SK-N-SH (cell line): ENCODE measurements at regions not wholly inside any gene's neighbourhood (a gene's known extent, or its start where the extent isn't known, plus 50 kb on each side); places are given as distances from the start of the nearest gene placed in this dataset.

Experiments
- CTCF ChIA-PET: fragments of 300-600, 350-600 bp; formaldehyde crosslinking; extraction: SDS; loops from one replicate; lab custom pipeline; 2021; lab: Yijun Ruan, JAX
- POLR2A ChIA-PET: fragments of 350-600 bp; sonication (Branson Sonifier 250); formaldehyde crosslinking; extraction: SDS; loops from one replicate; lab custom pipeline; 2020; ENCODE audit warnings: antibody characterized with exemption, inconsistent platforms; lab: Yijun Ruan, JAX
- DNase-seq: peaks from one replicate; pipeline ENCODE4 v3.0.0; 2012
- H2AFZ ChIP-seq: fragments of 200-600 bp; sonication (generic); 2 replicates; pipeline ENCODE4 v1.8.1; 2016; ENCODE audit warnings: antibody characterized with exemption, mild to moderate bottlenecking, low read depth
- H3F3A ChIP-seq: fragments of 200-600 bp; sonication (generic); replicated peaks from 2 replicates; pipeline ENCODE3; 2016; ENCODE audit warnings: antibody characterized with exemption, mild to moderate bottlenecking; ENCODE audit not compliant: insufficient read depth
- H3K27ac ChIP-seq, 2 experiments: fragments of 200-500 bp in 1 of 2; fragments of 200-600 bp in 1 of 2; sonication (Bioruptor generic) in 1 of 2; sonication (generic), shearing (Covaris generic) in 1 of 2; 2 replicates each; pipeline versions ENCODE4 v1.5.1 to v1.6.1; 2014 to 2016; ENCODE audit warnings: low read depth in 2 of 2, inconsistent platforms in 1 of 2, low read length in 1 of 2, mild to moderate bottlenecking in 1 of 2, mixed read lengths in 1 of 2
- H3K27me3 ChIP-seq: fragments of 200-600 bp; sonication (generic), shearing (Covaris generic); 2 replicates; pipeline ENCODE4 v1.6.1; 2016; ENCODE audit warnings: mixed run types; ENCODE audit not compliant: insufficient read depth
- H3K36me3 ChIP-seq, 2 experiments: fragments of 200-500 bp in 1 of 2; fragments of 200-600 bp in 1 of 2; sonication (Bioruptor generic) in 1 of 2; sonication (generic) in 1 of 2; replicated peaks in 1 of 2; 2 replicates each; pipeline versions ENCODE3 to v1.5.1; 2014 to 2016; ENCODE audit warnings: low read length in 1 of 2, mild to moderate bottlenecking in 1 of 2; ENCODE audit not compliant: insufficient read depth in 2 of 2, control insufficient read depth in 1 of 2
- H3K4me1 ChIP-seq, 2 experiments: fragments of 200-500 bp in 1 of 2; fragments of 200-600 bp in 1 of 2; sonication (Bioruptor generic) in 1 of 2; sonication (generic), shearing (Covaris generic) in 1 of 2; 2 replicates each; pipeline versions ENCODE4 v1.5.1 to v1.6.1; 2014 to 2016; ENCODE audit warnings: low read depth in 1 of 2, low read length in 1 of 2, mixed run types in 1 of 2; ENCODE audit not compliant: insufficient read depth in 2 of 2, control insufficient read depth in 1 of 2
- H3K4me2 ChIP-seq: fragments of 200-600 bp; sonication (generic), shearing (Covaris generic); 2 replicates; pipeline ENCODE4 v1.6.1; 2017; ENCODE audit warnings: mixed run types
- H3K4me3 ChIP-seq, 2 experiments: fragments of 200-500 bp in 1 of 2; fragments of 200-600 bp in 1 of 2; sonication (Bioruptor generic) in 1 of 2; sonication (generic), shearing (Covaris generic) in 1 of 2; 2 replicates each; pipeline versions ENCODE4 v1.5.1 to v1.8.1; 2014 to 2016; ENCODE audit warnings: low read depth in 2 of 2, inconsistent platforms in 1 of 2, low read length in 1 of 2, mild to moderate bottlenecking in 1 of 2, mixed read lengths in 1 of 2, moderate library complexity in 1 of 2
- H3K79me2 ChIP-seq: fragments of 200-600 bp; sonication (generic); 2 replicates; pipeline ENCODE4 v1.8.1; 2017; ENCODE audit warnings: mild to moderate bottlenecking; ENCODE audit not compliant: insufficient read depth
- H3K9ac ChIP-seq: fragments of 200-600 bp; sonication (generic); 2 replicates; pipeline ENCODE4 v1.6.1; 2017; ENCODE audit warnings: mixed run types
- H3K9me2 ChIP-seq: fragments of 200-600 bp; sonication (generic); 2 replicates; pipeline ENCODE4 v1.6.1; 2017; ENCODE audit warnings: mixed run types
- H3K9me3 ChIP-seq: fragments of 200-600 bp; sonication (generic); 2 replicates; pipeline ENCODE4 v1.6.1; 2017; ENCODE audit warnings: mixed run types, mild to moderate bottlenecking, moderate library complexity
- H4K20me1 ChIP-seq: fragments of 200-600 bp; sonication (generic); 2 replicates; pipeline ENCODE4 v1.6.1; 2017; ENCODE audit warnings: mild to moderate bottlenecking, mixed run types; ENCODE audit not compliant: insufficient read depth
- CHD2 ChIP-seq: fragments of 150-350 bp; IDR thresholded peaks from 2 replicates; pipeline ENCODE4 v1.6.1; 2018; ENCODE audit warnings: low read length; ENCODE audit not compliant: partially characterized antibody
- ELF1 ChIP-seq: IDR thresholded peaks from 2 replicates; pipeline ENCODE4 v1.4.0; 2012
- FOXM1 ChIP-seq: IDR thresholded peaks from 2 replicates; pipeline ENCODE4 v1.4.0; 2012; ENCODE audit warnings: low read depth, mild to moderate bottlenecking
- GABPA ChIP-seq: IDR thresholded peaks from 2 replicates; pipeline ENCODE4 v1.4.0; 2012; ENCODE audit warnings: low read depth, mild to moderate bottlenecking
- GATA2 ChIP-seq: sonication (generic); formaldehyde crosslinking; IDR thresholded peaks from 2 replicates; pipeline ENCODE4 v1.5.0; 2020; ENCODE audit warnings: mild to moderate bottlenecking, missing genetic modification reagents
- IRF3 ChIP-seq: fragments of 150-350 bp; IDR thresholded peaks from 2 replicates; pipeline ENCODE4 v1.6.1; 2016; ENCODE audit warnings: mild to moderate bottlenecking, low read depth, low read length
- MEF2A ChIP-seq: IDR thresholded peaks from 2 replicates; pipeline ENCODE4 v1.4.0; 2012; ENCODE audit warnings: low read depth, borderline replicate concordance
- MXI1 ChIP-seq: IDR thresholded peaks from 2 replicates; pipeline ENCODE4 v1.6.1; 2012; ENCODE audit warnings: mild to moderate bottlenecking, low read depth, low read length, improper control_type of control experiment
- NFIC ChIP-seq: IDR thresholded peaks from 2 replicates; pipeline ENCODE4 v1.4.0; 2012; ENCODE audit warnings: borderline replicate concordance
- NRF1 ChIP-seq: IDR thresholded peaks from 2 replicates; pipeline ENCODE4 v1.6.1; 2012; ENCODE audit warnings: low read depth, mild to moderate bottlenecking, low read length
- RAD21 ChIP-seq: IDR thresholded peaks from 2 replicates; pipeline ENCODE4 v1.6.1; 2012; ENCODE audit warnings: mild to moderate bottlenecking, low read length
- RXRA ChIP-seq: IDR thresholded peaks from 2 replicates; pipeline ENCODE4 v1.4.0; 2012; ENCODE audit warnings: low read depth, mild to moderate bottlenecking, borderline replicate concordance
- SIN3A ChIP-seq: IDR thresholded peaks from 2 replicates; pipeline ENCODE4 v1.6.1; 2012; ENCODE audit warnings: low read depth, mild to moderate bottlenecking, low read length, moderate library complexity, borderline replicate concordance
- SMC3 ChIP-seq: IDR thresholded peaks from 2 replicates; pipeline ENCODE4 v1.6.1; 2012; ENCODE audit warnings: low read depth, low read length, improper control_type of control experiment
- TCF12 ChIP-seq: IDR thresholded peaks from 2 replicates; pipeline ENCODE4 v1.4.0; 2012
- TEAD4 ChIP-seq: IDR thresholded peaks from 2 replicates; pipeline ENCODE4 v1.4.0; 2012; ENCODE audit warnings: mild to moderate bottlenecking, borderline replicate concordance; ENCODE audit not compliant: insufficient read depth
- USF1 ChIP-seq: IDR thresholded peaks from 2 replicates; pipeline ENCODE4 v1.4.0; 2012; ENCODE audit warnings: low read depth, borderline replicate concordance
- USF2 ChIP-seq: fragments of 150-350 bp; IDR thresholded peaks from 2 replicates; pipeline ENCODE4 v1.6.1; 2017; ENCODE audit warnings: antibody characterized with exemption, low read length, low read depth, borderline replicate concordance
- YY1 ChIP-seq: IDR thresholded peaks from 2 replicates; pipeline ENCODE4 v1.4.0; 2012; ENCODE audit warnings: low read depth, mild to moderate bottlenecking
- WGBS: methylation state at CpG from one replicate; pipeline ENCODE4 v1.1.6; 2017; ENCODE audit warnings: low lambda C conversion rate; 5-methylcytosine and 5-hydroxymethylcytosine counted together

GRCh38 chr11:33557201-33557600, 143.4 kb downstream of the C11orf91 start (continued):
- no peak for TF ChIP-seq GABPA
- TF ChIP-seq USF2, result no peak
- peak; percentile 65 for TF ChIP-seq TCF12
- peak; percentile 90 for TF ChIP-seq MEF2A
- TF ChIP-seq ELF1, result no peak
- TF ChIP-seq USF1, result no peak
- no peak for TF ChIP-seq MXI1
- TF ChIP-seq YY1, result no peak
- TF ChIP-seq, all 33 proteins: peak for 7

- Histone ChIP-seq H3K27me3 (no peaks in the 10 kb centered on the region), H3F3A (peaks cover 45% of the 10 kb centered on the region), H3K4me1 (peaks cover 5 to 15% of the 10 kb centered on the region in 2 experiments; a peak in 3 of 4 replicates), H3K4me2 (no peak overlapping the region), H3K9ac (no peak overlapping the region), H3K9me2 (no peaks in the 10 kb centered on the region), H3K79me2 (peaks cover 54% of the 10 kb centered on the region), H3K36me3 (peaks cover 4 to 70% of the 10 kb centered on the region in 2 experiments), H3K27ac (peak overlapping the region; percentile 14 to 77; a peak in 3 of 4 replicates), H3K4me3 (no peak overlapping the region), H3K9me3 (no peaks in the 10 kb centered on the region), H2AFZ (no peak overlapping the region), H4K20me1 (no peaks in the 10 kb centered on the region)
- POLR2A ChIA-PET, result no interaction called here
- no peak for DNase-seq
- 85% methylated on average over 7 of the region's 7 CpGs for WGBS
- CTCF ChIA-PET, result interaction anchor here (1.9 kb wide), 1 partner anchor 12 kb away, joined by 6 read pairs; no protein-coding TSS in a partner anchor
- TF ChIP-seq SMC3 (no peak), CHD2 (no peak), FOXM1 (no peak), IRF3 (no peak), GATA2 (CRISPR knock-in tag) (no peak), MEF2A (no peak), YY1 (no peak), USF2 (no peak), SIN3A (no peak), NRF1 (no peak), USF1 (no peak), RXRA (no peak), NFIC (no peak), TEAD4 (no peak), RAD21 (no peak)
These were observed 146.4 kb downstream of the C11orf91 start for GRCh38 chr11:33554219-33554618.
